HepG2 (cell line): ENCODE measurements at regions not wholly inside any gene's neighbourhood (a gene's known extent, or its start where the extent isn't known, plus 50 kb on each side); places are given as distances from the start of the nearest gene placed in this dataset.

Experiments used
- CTCF ChIP-seq: sonication (generic); formaldehyde crosslinking; IDR thresholded peaks from 2 replicates; pipeline ENCODE4 v1.5.0; 2020; ENCODE audit warnings: mild to moderate bottlenecking, missing genetic modification reagents, moderate library complexity
- HNF4G ChIP-seq, 2 experiments: sonication (generic) in 1 of 2; formaldehyde crosslinking in 1 of 2; IDR thresholded peaks; 2 replicates each; pipeline versions ENCODE4 v1.4.0 to v1.6.1; 2011 to 2020; ENCODE audit warnings: borderline replicate concordance in 2 of 2, low read depth in 2 of 2, mild to moderate bottlenecking in 2 of 2, low read length in 1 of 2, missing genetic modification reagents in 1 of 2, moderate library complexity in 1 of 2
- NCOR1 ChIP-seq: fragments of 200-600 bp; sonication (generic); IDR thresholded peaks from 2 replicates; pipeline ENCODE4 v1.7.0; 2017; ENCODE audit warnings: antibody characterized with exemption, low read length, borderline replicate concordance
- NFE2L1 ChIP-seq: sonication (generic); formaldehyde crosslinking; IDR thresholded peaks from 2 replicates; pipeline ENCODE4 v1.4.0; 2020; ENCODE audit warnings: missing genetic modification reagents, mild to moderate bottlenecking, borderline replicate concordance
- SUZ12 ChIP-seq: fragments of 150-350 bp; IDR thresholded peaks from 2 replicates; pipeline ENCODE4 v1.6.1; 2014; ENCODE audit warnings: low read depth, low read length
- TEAD2 ChIP-seq: sonication (generic); formaldehyde crosslinking; IDR thresholded peaks from 2 replicates; pipeline ENCODE4 v1.9.0; 2021; ENCODE audit warnings: missing genetic modification reagents
- TGIF2 ChIP-seq: IDR thresholded peaks from 2 replicates; pipeline ENCODE4 v1.6.1; 2016; ENCODE audit warnings: control low read depth, missing compliant biosample characterization
- ZBTB40 ChIP-seq, 2 experiments: fragments of 450-650 bp in 1 of 2; sonication (generic) in 1 of 2; formaldehyde crosslinking in 1 of 2; IDR thresholded peaks; 2 replicates each; pipeline versions ENCODE4 v1.6.1 to v1.8.0; 2016 to 2022; ENCODE audit warnings: antibody characterized with exemption in 1 of 2, mild to moderate bottlenecking in 1 of 2, missing genetic modification reagents in 1 of 2
- ZNF121 ChIP-seq: sonication (generic); formaldehyde crosslinking; IDR thresholded peaks from 2 replicates; pipeline ENCODE4 v1.5.0; 2020; ENCODE audit warnings: mild to moderate bottlenecking, missing genetic modification reagents
- ZNF18 ChIP-seq: sonication (generic); formaldehyde crosslinking; IDR thresholded peaks from 2 replicates; pipeline ENCODE4 v1.8.0; 2022; ENCODE audit warnings: mild to moderate bottlenecking, missing genetic modification reagents; ENCODE audit not compliant: insufficient replicate concordance
- ZNF564 ChIP-seq: sonication (generic); formaldehyde crosslinking; IDR thresholded peaks from 2 replicates; pipeline ENCODE4 v1.8.1; 2023; ENCODE audit warnings: mild to moderate bottlenecking, missing genetic modification reagents

GRCh38 chr16:25494292-25494691 is 197.5 kb upstream of the HS3ST4 start:
- no peak for TF ChIP-seq NFE2L1 (CRISPR knock-in tag)
- no peak for TF ChIP-seq CTCF (CRISPR knock-in tag)
- TF ChIP-seq ZNF121 (CRISPR knock-in tag), result no peak
- TF ChIP-seq TGIF2 (CRISPR knock-in tag), result no peak
- TF ChIP-seq ZNF18 (CRISPR knock-in tag), result no peak
- TF ChIP-seq SUZ12, result no peak
- no peak for TF ChIP-seq NCOR1
- no peak for TF ChIP-seq TEAD2
- no peak for TF ChIP-seq ZBTB40 (IDR thresholded peaks at IDR 0.05)
- no peak for TF ChIP-seq ZBTB40 (CRISPR knock-in tag; IDR thresholded peaks at IDR 0.05)
- TF ChIP-seq HNF4G (IDR thresholded peaks at IDR 0.05; ENCODE audit: borderline replicate concordance, low read depth, low read length), result no peak
- TF ChIP-seq HNF4G (CRISPR knock-in tag; IDR thresholded peaks at IDR 0.05; ENCODE audit: borderline replicate concordance, low read depth), result no peak
- no peak for TF ChIP-seq ZNF564 (CRISPR knock-in tag)
